GM12878 (cell line): ENCODE measurements at regions not wholly inside any gene's neighbourhood (a gene's known extent, or its start where the extent isn't known, plus 50 kb on each side); places are given as distances from the start of the nearest gene placed in this dataset.

Experiments used
- ATAC-seq: fragments of 200-7000 bp; cut with Tn5 transposase; 3 replicates; pipeline ENCODE4 v1.9.1; 2020; ENCODE audit warnings: mild to moderate bottlenecking, moderate library complexity
- BruUV-seq: library from RNA; stranded (reverse); fragments of 400-500 nt; replicated peaks from 2 replicates; lab custom pipeline; 2021; lab: Mats Ljungman, UMichigan
- CTCF ChIA-PET: fragments of 300-600 bp; sonication (Branson Sonifier 250); formaldehyde crosslinking; extraction: SDS; loops from one replicate; lab custom pipeline; 2021; ENCODE audit warnings: inconsistent platforms; lab: Yijun Ruan, JAX
- POLR2A ChIA-PET: fragments of 350-600 bp; formaldehyde crosslinking; extraction: SDS; loops from one replicate; lab custom pipeline; 2021; ENCODE audit warnings: inconsistent platforms; lab: Charles Lee
- RAD21 ChIA-PET: fragments of 300-600 bp; sonication (Branson Sonifier 250); formaldehyde crosslinking; loops from one replicate; lab custom pipeline; 2023; ENCODE audit warnings: antibody characterized with exemption; ENCODE audit not compliant: unreplicated experiment; lab: Charles Lee
- SMC1A ChIA-PET: fragments of 300-600 bp; sonication (Branson Sonifier 250); formaldehyde crosslinking; loops from one replicate; lab custom pipeline; 2023; ENCODE audit not compliant: unreplicated experiment, uncharacterized antibody; lab: Charles Lee
- DNase-seq: peaks from one replicate; pipeline ENCODE4 v3.0.0-alpha.2; 2011; ENCODE audit warnings: low read depth, low spot score
- FAIRE-seq: peaks from 3 replicates; lab custom pipeline; 2011; peaks lifted over from hg19 to GRCh38; lab: Jason Lieb, UNC
- H2AFZ ChIP-seq: 2 replicates; pipeline ENCODE4 v1.6.0; 2011; ENCODE audit warnings: low read depth, low read length, control low read depth; ENCODE audit not compliant: control insufficient read depth
- H3K27ac ChIP-seq: 2 replicates; pipeline ENCODE4 v1.5.1; 2011; ENCODE audit warnings: control low read depth; ENCODE audit not compliant: control insufficient read depth, insufficient read depth
- H3K27me3 ChIP-seq, 2 experiments: replicated peaks in 1 of 2; 2 replicates each; pipeline versions ENCODE4 v1.6.0 to v1.6.1; 2011; ENCODE audit warnings: low read length in 1 of 2; ENCODE audit not compliant: control insufficient read depth in 2 of 2, insufficient read depth in 2 of 2
- H3K36me3 ChIP-seq, 2 experiments: 2 replicates each; pipeline ENCODE4 v1.5.1; 2011; ENCODE audit warnings: low read length in 1 of 2; ENCODE audit not compliant: control insufficient read depth in 2 of 2, insufficient read depth in 2 of 2
- H3K4me1 ChIP-seq: 2 replicates; pipeline ENCODE4 v1.6.1; 2011; ENCODE audit warnings: mild to moderate bottlenecking, low read length, moderate library complexity, mixed read lengths; ENCODE audit not compliant: control insufficient read depth, insufficient read depth
- H3K4me2 ChIP-seq: 2 replicates; pipeline ENCODE4 v1.6.0; 2011; ENCODE audit warnings: control low read depth; ENCODE audit not compliant: control insufficient read depth, insufficient read depth
- H3K4me3 ChIP-seq: fragments of 200-600 bp; sonication (generic); 2 replicates; pipeline ENCODE4 v1.5.1; 2016
- H3K79me2 ChIP-seq: 2 replicates; pipeline ENCODE4 v1.6.0; 2011; ENCODE audit warnings: low read length; ENCODE audit not compliant: control insufficient read depth, insufficient read depth
- H3K9ac ChIP-seq: 2 replicates; pipeline ENCODE4 v1.8.0; 2011; ENCODE audit warnings: low read length, control low read depth, mixed read lengths; ENCODE audit not compliant: control insufficient read depth, insufficient read depth
- H3K9me3 ChIP-seq: replicated peaks from 3 replicates; pipeline ENCODE4 v1.5.1; 2011; ENCODE audit warnings: mild to moderate bottlenecking, low read length; ENCODE audit not compliant: control insufficient read depth, insufficient read depth
- H4K20me1 ChIP-seq: 2 replicates; pipeline ENCODE4 v1.6.0; 2011; ENCODE audit not compliant: control insufficient read depth, insufficient read depth
- BMI1 ChIP-seq: fragments of 450-650 bp; IDR thresholded peaks from 2 replicates; pipeline ENCODE4 v1.6.1; 2016; ENCODE audit warnings: mild to moderate bottlenecking, moderate library complexity, borderline replicate concordance
- CHD2 ChIP-seq: IDR thresholded peaks from 2 replicates; pipeline ENCODE4 v1.6.1; 2011; ENCODE audit warnings: low read depth, low read length, improper control_type of control experiment, borderline replicate concordance
- IKZF2 ChIP-seq, 2 experiments: fragments of 450-650 bp; IDR thresholded peaks; 2 replicates each; pipeline ENCODE4 v1.6.1; 2017; ENCODE audit warnings: mild to moderate bottlenecking in 2 of 2, moderate library complexity in 2 of 2
- MEF2A ChIP-seq: IDR thresholded peaks from 2 replicates; pipeline ENCODE4 v1.6.1; 2011; ENCODE audit warnings: low read depth, mild to moderate bottlenecking, low read length, moderate library complexity; ENCODE audit not compliant: insufficient read depth
- POLR2AphosphoS5 ChIP-seq: IDR thresholded peaks from 2 replicates; pipeline ENCODE4 v1.6.1; 2011; ENCODE audit warnings: mild to moderate bottlenecking, low read length, inconsistent platforms
- RAD51 ChIP-seq: fragments of 450-650 bp; IDR thresholded peaks from 2 replicates; pipeline ENCODE4 v1.6.1; 2016; ENCODE audit warnings: moderate library complexity, mild to moderate bottlenecking, inconsistent platforms
- SIX5 ChIP-seq: IDR thresholded peaks from 2 replicates; pipeline ENCODE4 v1.6.1; 2011; ENCODE audit warnings: mild to moderate bottlenecking, low read depth, low read length, moderate library complexity; ENCODE audit not compliant: severe bottlenecking
- SMARCA5 ChIP-seq: fragments of 450-650 bp; IDR thresholded peaks from 2 replicates; pipeline ENCODE4 v1.6.1; 2017; ENCODE audit warnings: mild to moderate bottlenecking
- STAT1 ChIP-seq: fragments of 450-650 bp; conservative IDR thresholded peaks from 2 replicates; pipeline ENCODE4 v1.6.1; 2014; ENCODE audit warnings: antibody characterized with exemption, mild to moderate bottlenecking
- SUZ12 ChIP-seq: fragments of 200-600 bp; sonication (generic); IDR thresholded peaks from one replicate; pipeline ENCODE4 v1.6.1; 2018; ENCODE audit warnings: antibody characterized with exemption, mild to moderate bottlenecking; ENCODE audit not compliant: unreplicated experiment
- TCF12 ChIP-seq: IDR thresholded peaks from 2 replicates; pipeline ENCODE4 v1.6.1; 2011; ENCODE audit warnings: low read depth, mild to moderate bottlenecking, low read length
- TCF7 ChIP-seq: IDR thresholded peaks from 2 replicates; pipeline ENCODE4 v1.6.1; 2014; ENCODE audit warnings: antibody characterized with exemption, borderline replicate concordance
- ZNF384 ChIP-seq: IDR thresholded peaks from 2 replicates; pipeline ENCODE4 v1.6.1; 2012; ENCODE audit warnings: low read depth, mild to moderate bottlenecking, low read length, improper control_type of control experiment, borderline replicate concordance
- WGBS: methylation state at CpG from one replicate; pipeline ENCODE4 v1.1.6; 2016; ENCODE audit warnings: low lambda C conversion rate; ENCODE audit not compliant: insufficient replicate concordance, insufficient coverage; ENCODE audit errors: missing lambda C conversion rate; 5-methylcytosine and 5-hydroxymethylcytosine counted together
- in situ Hi-C: fragments of 300-500 bp; cut with MboI; formaldehyde crosslinking; loops from 9 replicates; pipeline ENCODE4 v1.14.3; 2018; ENCODE audit warnings: mixed read lengths
- intact Hi-C: fragments of 100-400 bp; cut with micrococcal nuclease; formaldehyde crosslinking; loops from one replicate; pipeline ENCODE4 v1.14.2; 2022; ENCODE audit not compliant: unreplicated experiment
- TF ChIP-seq, protein P1 (sequence below): IDR thresholded peaks from 2 replicates; pipeline ENCODE4 v1.6.1; 2012; ENCODE audit warnings: low read length, inconsistent platforms
- TF ChIP-seq, protein P2 (sequence below): IDR thresholded peaks from 2 replicates; pipeline ENCODE4 v1.6.1; 2012; ENCODE audit warnings: low read depth, low read length, improper control_type of control experiment
- TF ChIP-seq, protein P3 (sequence below): fragments of 450-650 bp; IDR thresholded peaks from 2 replicates; pipeline ENCODE4 v1.6.1; 2017; ENCODE audit warnings: mild to moderate bottlenecking, moderate library complexity
- TF ChIP-seq, protein P4 (sequence below): fragments of 450-650 bp; IDR thresholded peaks from 2 replicates; pipeline ENCODE4 v1.6.1; 2017; ENCODE audit warnings: low read depth, mild to moderate bottlenecking, moderate library complexity

DNA sequence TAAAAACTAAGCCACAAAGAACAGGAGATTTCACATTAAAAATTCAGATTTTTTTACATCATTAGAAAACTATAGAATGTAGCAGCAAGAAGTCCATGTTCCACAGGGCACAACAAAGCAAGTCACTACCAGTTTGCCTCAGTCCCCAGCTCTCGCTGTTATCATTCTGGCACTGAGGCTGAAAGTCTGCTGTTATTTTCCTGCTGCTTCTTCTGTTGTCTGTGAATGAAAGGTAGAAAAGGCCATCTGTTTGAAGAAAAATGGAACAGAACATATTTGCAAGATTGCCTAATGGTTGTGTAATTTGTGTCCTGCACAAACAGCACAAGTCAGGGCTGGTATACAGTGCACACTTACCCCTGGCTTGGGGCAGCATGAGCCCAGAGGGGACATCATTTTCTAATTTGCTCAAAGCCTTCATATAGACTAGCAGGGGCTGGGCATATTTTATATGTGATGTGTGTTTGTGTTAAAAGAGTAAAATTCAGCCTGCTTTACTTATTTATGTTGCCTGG lies 105.6 kb upstream of the COG2 start (continued):
- TF ChIP-seq, protein P1, sequence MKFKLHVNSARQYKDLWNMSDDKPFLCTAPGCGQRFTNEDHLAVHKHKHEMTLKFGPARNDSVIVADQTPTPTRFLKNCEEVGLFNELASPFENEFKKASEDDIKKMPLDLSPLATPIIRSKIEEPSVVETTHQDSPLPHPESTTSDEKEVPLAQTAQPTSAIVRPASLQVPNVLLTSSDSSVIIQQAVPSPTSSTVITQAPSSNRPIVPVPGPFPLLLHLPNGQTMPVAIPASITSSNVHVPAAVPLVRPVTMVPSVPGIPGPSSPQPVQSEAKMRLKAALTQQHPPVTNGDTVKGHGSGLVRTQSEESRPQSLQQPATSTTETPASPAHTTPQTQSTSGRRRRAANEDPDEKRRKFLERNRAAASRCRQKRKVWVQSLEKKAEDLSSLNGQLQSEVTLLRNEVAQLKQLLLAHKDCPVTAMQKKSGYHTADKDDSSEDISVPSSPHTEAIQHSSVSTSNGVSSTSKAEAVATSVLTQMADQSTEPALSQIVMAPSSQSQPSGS, result no peak
- no peak for TF ChIP-seq CHD2
- TF ChIP-seq IKZF2 (IDR thresholded peaks at IDR 0.05), result no peak
- TF ChIP-seq SUZ12, result no peak
- no peak for TF ChIP-seq POLR2AphosphoS5
- TF ChIP-seq SIX5, result no peak
- no peak for TF ChIP-seq TCF12
- no peak for TF ChIP-seq RAD51
- no peak for TF ChIP-seq SMARCA5
- TF ChIP-seq, protein P2, sequence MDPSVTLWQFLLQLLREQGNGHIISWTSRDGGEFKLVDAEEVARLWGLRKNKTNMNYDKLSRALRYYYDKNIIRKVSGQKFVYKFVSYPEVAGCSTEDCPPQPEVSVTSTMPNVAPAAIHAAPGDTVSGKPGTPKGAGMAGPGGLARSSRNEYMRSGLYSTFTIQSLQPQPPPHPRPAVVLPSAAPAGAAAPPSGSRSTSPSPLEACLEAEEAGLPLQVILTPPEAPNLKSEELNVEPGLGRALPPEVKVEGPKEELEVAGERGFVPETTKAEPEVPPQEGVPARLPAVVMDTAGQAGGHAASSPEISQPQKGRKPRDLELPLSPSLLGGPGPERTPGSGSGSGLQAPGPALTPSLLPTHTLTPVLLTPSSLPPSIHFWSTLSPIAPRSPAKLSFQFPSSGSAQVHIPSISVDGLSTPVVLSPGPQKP, result no peak
- TF ChIP-seq STAT1, result no peak

DNA sequence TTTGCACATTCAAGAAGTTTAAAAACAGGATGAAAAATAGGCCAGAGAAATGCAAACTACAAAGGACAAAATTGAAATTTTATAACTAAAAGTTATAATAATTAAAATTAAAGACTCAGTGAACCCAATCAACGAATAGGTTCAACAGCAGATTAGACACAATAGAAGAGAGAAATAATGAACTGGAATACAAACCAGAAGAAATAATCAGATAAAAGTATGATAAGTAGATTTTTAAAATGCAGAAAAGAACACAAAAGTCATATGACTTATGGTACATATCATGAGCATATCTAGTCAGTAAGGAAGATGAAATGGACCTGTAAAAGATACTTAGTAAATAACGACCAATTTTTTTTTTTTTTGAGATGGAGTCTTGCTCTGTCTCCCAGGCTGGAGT lies 108.1 kb upstream of the COG2 start:
- H3K79me2 ChIP-seq, result no peaks in the 10 kb centered on the region
- ChIA-PET POLR2A (no interaction called here), CTCF (no interaction called here), SMC1A (no interaction called here), RAD21 (no interaction called here)
- H3K9me3 ChIP-seq, result no peaks in the 10 kb centered on the region; the same call in 1 of the 3 replicates
- DNase-seq, result no peak
- H3K9ac ChIP-seq, result no peak overlapping the region
- H4K20me1 ChIP-seq, result no peaks in the 10 kb centered on the region
- intact Hi-C loops (no loop called here), in situ Hi-C loops (no loop called here)
- H3K4me2 ChIP-seq, result no peak overlapping the region
- H3K27ac ChIP-seq, result no peak overlapping the region
- FAIRE-seq, result no peak
- no TSS peak for BruUV-seq
- 0% methylated on average over 2 of the region's 2 CpGs for WGBS
- no peaks in the 10 kb centered on the region for H3K36me3 ChIP-seq
- no peaks in the 10 kb centered on the region for H3K4me1 ChIP-seq
- ATAC-seq, result no peak
- H3K27me3 ChIP-seq, result no peaks in the 10 kb centered on the region
- no peak overlapping the region for H2AFZ ChIP-seq
- no peak overlapping the region for H3K4me3 ChIP-seq
- TF ChIP-seq, protein P3, sequence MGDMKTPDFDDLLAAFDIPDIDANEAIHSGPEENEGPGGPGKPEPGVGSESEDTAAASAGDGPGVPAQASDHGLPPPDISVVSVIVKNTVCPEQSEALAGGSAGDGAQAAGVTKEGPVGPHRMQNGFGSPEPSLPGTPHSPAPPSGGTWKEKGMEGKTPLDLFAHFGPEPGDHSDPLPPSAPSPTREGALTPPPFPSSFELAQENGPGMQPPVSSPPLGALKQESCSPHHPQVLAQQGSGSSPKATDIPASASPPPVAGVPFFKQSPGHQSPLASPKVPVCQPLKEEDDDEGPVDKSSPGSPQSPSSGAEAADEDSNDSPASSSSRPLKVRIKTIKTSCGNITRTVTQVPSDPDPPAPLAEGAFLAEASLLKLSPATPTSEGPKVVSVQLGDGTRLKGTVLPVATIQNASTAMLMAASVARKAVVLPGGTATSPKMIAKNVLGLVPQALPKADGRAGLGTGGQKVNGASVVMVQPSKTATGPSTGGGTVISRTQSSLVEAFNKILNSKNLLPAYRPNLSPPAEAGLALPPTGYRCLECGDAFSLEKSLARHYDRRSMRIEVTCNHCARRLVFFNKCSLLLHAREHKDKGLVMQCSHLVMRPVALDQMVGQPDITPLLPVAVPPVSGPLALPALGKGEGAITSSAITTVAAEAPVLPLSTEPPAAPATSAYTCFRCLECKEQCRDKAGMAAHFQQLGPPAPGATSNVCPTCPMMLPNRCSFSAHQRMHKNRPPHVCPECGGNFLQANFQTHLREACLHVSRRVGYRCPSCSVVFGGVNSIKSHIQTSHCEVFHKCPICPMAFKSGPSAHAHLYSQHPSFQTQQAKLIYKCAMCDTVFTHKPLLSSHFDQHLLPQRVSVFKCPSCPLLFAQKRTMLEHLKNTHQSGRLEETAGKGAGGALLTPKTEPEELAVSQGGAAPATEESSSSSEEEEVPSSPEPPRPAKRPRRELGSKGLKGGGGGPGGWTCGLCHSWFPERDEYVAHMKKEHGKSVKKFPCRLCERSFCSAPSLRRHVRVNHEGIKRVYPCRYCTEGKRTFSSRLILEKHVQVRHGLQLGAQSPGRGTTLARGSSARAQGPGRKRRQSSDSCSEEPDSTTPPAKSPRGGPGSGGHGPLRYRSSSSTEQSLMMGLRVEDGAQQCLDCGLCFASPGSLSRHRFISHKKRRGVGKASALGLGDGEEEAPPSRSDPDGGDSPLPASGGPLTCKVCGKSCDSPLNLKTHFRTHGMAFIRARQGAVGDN, result no peak
- TF ChIP-seq TCF7, result no peak
- TF ChIP-seq BMI1, result no peak
- no peak for TF ChIP-seq MEF2A
- no peak for TF ChIP-seq ZNF384
- TF ChIP-seq, protein P4, sequence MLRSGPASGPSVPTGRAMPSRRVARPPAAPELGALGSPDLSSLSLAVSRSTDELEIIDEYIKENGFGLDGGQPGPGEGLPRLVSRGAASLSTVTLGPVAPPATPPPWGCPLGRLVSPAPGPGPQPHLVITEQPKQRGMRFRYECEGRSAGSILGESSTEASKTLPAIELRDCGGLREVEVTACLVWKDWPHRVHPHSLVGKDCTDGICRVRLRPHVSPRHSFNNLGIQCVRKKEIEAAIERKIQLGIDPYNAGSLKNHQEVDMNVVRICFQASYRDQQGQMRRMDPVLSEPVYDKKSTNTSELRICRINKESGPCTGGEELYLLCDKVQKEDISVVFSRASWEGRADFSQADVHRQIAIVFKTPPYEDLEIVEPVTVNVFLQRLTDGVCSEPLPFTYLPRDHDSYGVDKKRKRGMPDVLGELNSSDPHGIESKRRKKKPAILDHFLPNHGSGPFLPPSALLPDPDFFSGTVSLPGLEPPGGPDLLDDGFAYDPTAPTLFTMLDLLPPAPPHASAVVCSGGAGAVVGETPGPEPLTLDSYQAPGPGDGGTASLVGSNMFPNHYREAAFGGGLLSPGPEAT, result no peak
